GM21529 (cell line): ENCODE measurements at regions not wholly inside any gene's neighbourhood (a gene's known extent, or its start where the extent isn't known, plus 50 kb on each side); places are given as distances from the start of the nearest gene placed in this dataset.

Experiments used
- ATAC-seq: cut with Tn5 transposase; IDR thresholded peaks from one replicate; pipeline ENCODE4 v1.9.1; 2021; ENCODE audit not compliant: unreplicated experiment

GRCh38 chr5:88377240-88377639 is 108.6 kb upstream of the TMEM161B start:
- no peak for ATAC-seq

DNA sequence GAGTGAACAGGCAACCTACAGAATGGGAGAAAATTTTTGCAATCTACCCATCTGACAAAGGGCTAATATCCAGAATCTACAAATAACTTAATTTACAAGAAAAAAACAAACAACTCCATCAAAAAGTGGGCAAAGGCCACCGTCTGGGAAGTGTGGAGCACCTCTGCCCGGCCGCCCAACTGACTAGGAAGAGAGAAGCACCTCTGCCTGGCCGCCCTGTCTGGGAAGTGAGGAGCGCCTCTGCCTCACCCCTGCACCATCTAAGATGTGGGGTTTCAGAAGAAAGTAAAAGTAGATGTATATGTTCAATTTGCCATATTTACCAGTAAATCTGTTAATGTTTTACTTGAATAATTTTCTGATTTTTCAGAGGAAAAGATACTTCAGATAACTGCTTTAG is 108.1 kb upstream of the TMEM161B start:
- no peak for ATAC-seq

- ATAC-seq: no peak
These were observed 105.7 kb upstream of the TMEM161B start for GRCh38 chr5:88374391-88374790.

- ATAC-seq: no peak
These were observed 102.2 kb upstream of the TMEM161B start for GRCh38 chr5:88370824-88371223.

DNA sequence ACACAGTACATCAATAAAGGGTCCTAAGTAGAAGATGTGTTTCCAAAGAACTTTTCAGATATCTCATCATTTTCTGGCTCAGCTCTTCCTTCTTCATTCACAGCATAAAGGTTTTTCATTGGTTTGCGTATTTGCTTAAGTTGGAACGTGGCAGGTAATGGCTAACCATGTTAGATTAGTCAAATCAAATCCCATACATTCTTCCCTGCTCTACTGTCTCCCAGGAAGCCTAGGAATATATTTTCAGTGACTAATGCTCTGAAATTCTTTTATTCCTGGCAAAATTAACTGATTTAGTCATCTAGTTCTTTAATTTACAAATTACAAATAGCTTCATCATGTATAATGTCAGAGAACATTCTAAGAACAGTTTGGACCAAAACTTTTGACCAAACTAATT is 99.6 kb upstream of the TMEM161B start:
- ATAC-seq: no peak

- ATAC-seq: no peak
These were observed 96.3 kb upstream of the TMEM161B start for GRCh38 chr5:88364991-88365390.

GRCh38 chr5:88355490-88356050 is 86.9 kb upstream of the TMEM161B start:
- no peak for ATAC-seq

- ATAC-seq: no peak
These were observed 57.2 kb upstream of the TMEM161B start for GRCh38 chr5:88325868-88326267.

- ATAC-seq: no peak
These were observed 54.1 kb upstream of the TMEM161B start for GRCh38 chr5:88322785-88323184.
